HCT116 (cell line): ENCODE measurements at regions not wholly inside any gene's neighbourhood (a gene's known extent, or its start where the extent isn't known, plus 50 kb on each side); places are given as distances from the start of the nearest gene placed in this dataset.

Source experiments
- ATAC-seq: fragments of 200-7000 bp; cut with Tn5 transposase; 2 replicates; pipeline ENCODE4 v1.9.1; 2020; ENCODE audit warnings: mild to moderate bottlenecking, moderate library complexity
- BruUV-seq: library from RNA; stranded (reverse); fragments of 400-500 nt; replicated peaks from 2 replicates; lab custom pipeline; 2021; lab: Mats Ljungman, UMichigan
- CTCF ChIA-PET: fragments of 300-600 bp; sonication (Branson Sonifier 250); formaldehyde crosslinking; loops from one replicate; lab custom pipeline; 2021; ENCODE audit warnings: antibody characterized with exemption; lab: Charles Lee
- POLR2A ChIA-PET: fragments of 300-600, 350-600 bp; sonication (Branson Sonifier 250); formaldehyde crosslinking; loops from one replicate; lab custom pipeline; 2021; ENCODE audit warnings: antibody characterized with exemption; lab: Charles Lee
- RAD21 ChIA-PET, 2 experiments: fragments of 300-600 bp; sonication (Branson Sonifier 250); formaldehyde crosslinking; loops; one replicate each; lab custom pipeline; 2023; ENCODE audit warnings: low total read pairs in 2 of 2; ENCODE audit not compliant: uncharacterized antibody in 2 of 2, unreplicated experiment in 2 of 2, low non-redundant PET in 1 of 2; lab: Charles Lee
- DNase-seq: peaks from one replicate; pipeline ENCODE4 v3.0.0-alpha.2; 2010; ENCODE audit warnings: low read depth, low spot score
- H2AFZ ChIP-seq: fragments of 200-600 bp; shearing (Covaris generic), sonication (generic); 2 replicates; pipeline ENCODE4 v1.6.1; 2017; ENCODE audit warnings: low read depth, mixed run types, mixed read lengths, antibody characterized with exemption, low read length; ENCODE audit not compliant: poor library complexity, severe bottlenecking
- H3K27ac ChIP-seq: 2 replicates; pipeline ENCODE4 v1.5.1; 2012; ENCODE audit warnings: low read depth, low read length
- H3K27me3 ChIP-seq: fragments of 200-600 bp; sonication (generic); 2 replicates; pipeline ENCODE4 v1.6.1; 2016; ENCODE audit warnings: mixed run types, low read length, mixed read lengths; ENCODE audit not compliant: insufficient read depth
- H3K36me3 ChIP-seq, 2 experiments: fragments of 200-500 bp in 1 of 2; fragments of 200-600 bp in 1 of 2; sonication (Bioruptor generic) in 1 of 2; sonication (generic) in 1 of 2; 2 replicates each; pipeline versions ENCODE4 v1.5.1 to v1.6.1; 2014 to 2016; ENCODE audit warnings: low read length in 2 of 2, inconsistent platforms in 1 of 2, mixed read lengths in 1 of 2, mixed run types in 1 of 2; ENCODE audit not compliant: insufficient read depth in 2 of 2, control insufficient read depth in 1 of 2
- H3K4me1 ChIP-seq, 2 experiments: fragments of 200-600 bp in 1 of 2; sonication (generic) in 1 of 2; 2 replicates each; pipeline versions ENCODE4 v1.5.1 to v1.6.1; 2012 to 2017; ENCODE audit warnings: low read length in 2 of 2, inconsistent platforms in 1 of 2, mild to moderate bottlenecking in 1 of 2, mixed read lengths in 1 of 2, mixed run types in 1 of 2, moderate library complexity in 1 of 2; ENCODE audit not compliant: insufficient read depth in 2 of 2, control insufficient read depth in 1 of 2
- H3K4me2 ChIP-seq: fragments of 200-600 bp; sonication (generic); 2 replicates; pipeline ENCODE4 v1.6.1; 2017; ENCODE audit warnings: mixed run types, low read length, mixed read lengths
- H3K4me3 ChIP-seq, 2 experiments: fragments of 200-600 bp in 1 of 2; sonication (generic) in 1 of 2; replicated peaks in 1 of 2; 2 replicates each; pipeline ENCODE4 v1.5.1; 2011 to 2016; ENCODE audit warnings: low read length in 2 of 2, control low read depth in 1 of 2, low read depth in 1 of 2, mild to moderate bottlenecking in 1 of 2, mixed read lengths in 1 of 2, mixed run types in 1 of 2
- H3K79me2 ChIP-seq: fragments of 200-600 bp; sonication (generic); 2 replicates; pipeline ENCODE4 v1.6.1; 2017; ENCODE audit warnings: mild to moderate bottlenecking, mixed run types, low read length, moderate library complexity, mixed read lengths; ENCODE audit not compliant: insufficient read depth
- H3K9ac ChIP-seq: fragments of 200-600 bp; sonication (generic); 2 replicates; pipeline ENCODE4 v1.6.1; 2016; ENCODE audit warnings: low read length, mixed read lengths
- H3K9me2 ChIP-seq: fragments of 200-600 bp; sonication (generic), shearing (Covaris generic); 2 replicates; pipeline ENCODE4 v1.6.1; 2017; ENCODE audit warnings: mixed run types, mild to moderate bottlenecking, moderate library complexity; ENCODE audit not compliant: insufficient read depth
- H3K9me3 ChIP-seq, 2 experiments: fragments of 200-500 bp in 1 of 2; fragments of 200-600 bp in 1 of 2; sonication (Bioruptor generic) in 1 of 2; sonication (generic) in 1 of 2; 2 replicates each; pipeline ENCODE4 v1.6.1; 2014 to 2017; ENCODE audit warnings: low read length in 2 of 2, mixed read lengths in 2 of 2, inconsistent platforms in 1 of 2, low read depth in 1 of 2, mild to moderate bottlenecking in 1 of 2, mixed run types in 1 of 2, moderate library complexity in 1 of 2; ENCODE audit not compliant: control insufficient read depth in 1 of 2, insufficient read depth in 1 of 2
- H4K20me1 ChIP-seq: fragments of 200-600 bp; sonication (generic), shearing (Covaris generic); 2 replicates; pipeline ENCODE4 v1.6.1; 2017; ENCODE audit warnings: mixed run types, mild to moderate bottlenecking, moderate library complexity; ENCODE audit not compliant: insufficient read depth
- CBX3 ChIP-seq: IDR thresholded peaks from 2 replicates; pipeline ENCODE4 v1.6.1; 2012; ENCODE audit warnings: low read depth
- CEBPB ChIP-seq: IDR thresholded peaks from 2 replicates; pipeline ENCODE4 v1.6.1; 2012; ENCODE audit warnings: low read depth
- CTCF ChIP-seq, 3 experiments: fragments of 200-600 bp in 1 of 3; sonication (generic) in 1 of 3; IDR thresholded peaks in 2 of 3; conservative IDR thresholded peaks in 1 of 3; 2 replicates each; pipeline ENCODE4 v1.5.1; 2012 to 2017; ENCODE audit warnings: low read depth in 2 of 3, low read length in 2 of 3, antibody characterized with exemption in 1 of 3, borderline replicate concordance in 1 of 3, control low read depth in 1 of 3, mild to moderate bottlenecking in 1 of 3, mixed read lengths in 1 of 3, mixed run types in 1 of 3, moderate library complexity in 1 of 3; ENCODE audit not compliant: insufficient read depth in 1 of 3
- EGR1 ChIP-seq: IDR thresholded peaks from 2 replicates; pipeline ENCODE4 v1.6.1; 2012; ENCODE audit warnings: low read depth
- ELF1 ChIP-seq: IDR thresholded peaks from 2 replicates; pipeline ENCODE4 v1.6.1; 2012; ENCODE audit warnings: low read depth, borderline replicate concordance
- FOSL1 ChIP-seq: IDR thresholded peaks from 2 replicates; pipeline ENCODE4 v1.6.1; 2012; ENCODE audit warnings: low read depth
- JUND ChIP-seq: IDR thresholded peaks from 2 replicates; pipeline ENCODE4 v1.6.1; 2012
- POLR2A ChIP-seq: IDR thresholded peaks from 2 replicates; pipeline ENCODE4 v1.7.0; 2011; ENCODE audit warnings: borderline replicate concordance; ENCODE audit not compliant: insufficient read depth, insufficient read length; ENCODE audit errors: extremely low read depth
- POLR2AphosphoS5 ChIP-seq: IDR thresholded peaks from 2 replicates; pipeline ENCODE4 v1.6.1; 2011; ENCODE audit warnings: mild to moderate bottlenecking, low read depth, low read length, moderate library complexity
- REST ChIP-seq: IDR thresholded peaks from 2 replicates; pipeline ENCODE4 v1.6.1; 2012; ENCODE audit warnings: low read depth
- SIN3A ChIP-seq: IDR thresholded peaks from 2 replicates; pipeline ENCODE4 v1.6.1; 2012; ENCODE audit warnings: low read depth
- SP1 ChIP-seq: IDR thresholded peaks from 2 replicates; pipeline ENCODE4 v1.6.1; 2012; ENCODE audit warnings: low read depth
- SRF ChIP-seq: IDR thresholded peaks from 2 replicates; pipeline ENCODE4 v1.6.1; 2012; ENCODE audit warnings: low read depth
- TCF7L2 ChIP-seq: IDR thresholded peaks from 2 replicates; pipeline ENCODE4 v1.7.0; 2011; ENCODE audit warnings: borderline replicate concordance, inconsistent platforms; ENCODE audit not compliant: insufficient read depth, insufficient read length; ENCODE audit errors: extremely low read depth
- ZBTB33 ChIP-seq: IDR thresholded peaks from 2 replicates; pipeline ENCODE4 v1.6.1; 2011; ENCODE audit warnings: mild to moderate bottlenecking, low read length, moderate library complexity; ENCODE audit not compliant: insufficient replicate concordance; ENCODE audit errors: extremely low read depth
- ZFX ChIP-seq: fragments of 450-650 bp; IDR thresholded peaks from 2 replicates; pipeline ENCODE4 v1.6.1; 2017
- intact Hi-C: fragments of 100-400 bp; cut with micrococcal nuclease; formaldehyde crosslinking; loops from 2 replicates; pipeline ENCODE4 v1.10.0; 2022
- TF ChIP-seq, protein P1 (sequence below): IDR thresholded peaks from 2 replicates; pipeline ENCODE4 v1.6.1; 2012

DNA sequence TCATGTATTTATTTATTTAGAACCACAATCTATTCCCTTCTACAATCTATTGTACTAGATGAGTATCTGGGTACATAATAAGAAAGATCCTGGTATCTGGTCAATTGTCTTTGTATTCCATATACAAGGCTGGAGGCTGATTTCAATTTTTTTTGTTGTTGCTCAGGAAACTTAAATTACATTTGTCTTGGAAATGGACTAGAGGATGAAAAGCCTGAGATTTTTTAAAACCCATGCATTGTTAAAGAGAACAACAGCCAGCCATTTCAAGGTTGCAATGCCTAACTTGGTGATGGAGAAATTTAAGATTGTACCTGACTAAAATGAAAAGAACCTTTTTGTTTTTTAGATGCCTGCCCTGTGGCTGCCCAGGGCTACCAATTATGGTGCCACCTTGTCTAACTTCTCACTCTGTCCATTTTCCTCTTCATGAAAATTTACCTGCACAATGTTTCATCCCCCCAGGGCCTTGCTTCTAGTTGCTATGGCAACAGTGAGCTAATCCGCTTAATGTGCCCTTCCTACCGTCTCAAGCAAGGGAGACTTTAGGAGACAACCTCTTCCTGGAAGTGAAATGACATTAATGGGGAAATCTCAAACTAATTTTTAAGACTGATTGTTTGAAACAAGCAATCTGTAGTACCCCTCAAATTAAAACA, 203.7 kb upstream of the PHYHIPL start:
- intact Hi-C loops = no loop called here
- CTCF ChIA-PET = no interaction called here
- H3K27me3 ChIP-seq = no peaks in the 10 kb centered on the region
- H3K36me3 ChIP-seq = no peaks in the 10 kb centered on the region
- no peak overlapping the region for H2AFZ ChIP-seq
- H3K9ac ChIP-seq = no peak overlapping the region
- DNase-seq (no peak), ATAC-seq (no peak)
- no peaks in the 10 kb centered on the region for H4K20me1 ChIP-seq
- H3K79me2 ChIP-seq = no peaks in the 10 kb centered on the region
- H3K4me2 ChIP-seq = no peak overlapping the region
- RAD21 ChIA-PET = no interaction called here
- H3K4me1 ChIP-seq = peaks cover 2 to 4% of the 10 kb centered on the region in 2 experiments; a peak in 3 of 4 replicates
- no TSS peak for BruUV-seq
- TF ChIP-seq POLR2AphosphoS5 (no peak), TCF7L2 (no peak), ELF1 (no peak), REST (no peak), ZBTB33 (no peak), SRF (no peak), POLR2A (no peak), CBX3 (no peak), CTCF (IDR thresholded peaks at IDR 0.05 in 2 of 3, conservative IDR thresholded peaks at IDR 0.05 in 1 of 3; ENCODE audit: borderline replicate concordance in 1 of 3, insufficient read depth in 1 of 3, low read depth in 2 of 3, low read length in 2 of 3) (no peak), FOSL1 (no peak), ZFX (no peak), CEBPB (no peak), SP1 (no peak), EGR1 (no peak), JUND (no peak), SIN3A (no peak)
- TF ChIP-seq, protein P1, sequence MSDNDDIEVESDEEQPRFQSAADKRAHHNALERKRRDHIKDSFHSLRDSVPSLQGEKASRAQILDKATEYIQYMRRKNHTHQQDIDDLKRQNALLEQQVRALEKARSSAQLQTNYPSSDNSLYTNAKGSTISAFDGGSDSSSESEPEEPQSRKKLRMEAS = no peak
- no peak overlapping the region for H3K27ac ChIP-seq
- POLR2A ChIA-PET = no interaction called here
- H3K9me3 ChIP-seq = no peaks in the 10 kb centered on the region
- no peak overlapping the region for H3K4me3 ChIP-seq
- H3K9me2 ChIP-seq = no peaks in the 10 kb centered on the region
